ENCODE measurements at regions not wholly inside any gene's neighbourhood (a gene's known extent, or its start where the extent isn't known, plus 50 kb on each side); places are given as distances from the start of the nearest gene placed in this dataset.

DNA sequence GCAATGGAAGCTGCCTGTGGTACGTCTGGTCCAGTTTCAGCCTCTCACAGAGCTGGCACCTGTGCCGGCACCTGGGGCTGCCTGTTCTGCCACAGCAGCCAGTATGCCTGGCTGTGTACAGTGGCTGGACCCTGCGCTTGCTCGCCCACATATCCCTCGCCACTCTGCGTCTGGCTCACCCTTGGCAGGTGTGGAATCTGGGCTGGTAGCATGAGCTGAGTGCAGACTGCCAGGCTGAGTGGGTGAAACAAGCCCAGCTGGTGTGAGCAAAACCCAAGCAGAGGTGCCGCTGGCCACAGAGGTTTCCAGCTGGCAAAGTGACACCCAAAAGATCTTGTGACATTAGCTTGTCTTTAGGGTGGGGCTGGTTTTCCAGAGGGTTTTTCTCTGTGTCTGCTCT is 80.7 kb downstream of the ING1 start:
- no peak for TF ChIP-seq RARB (CRISPR knock-in tag; IDR thresholded peaks at IDR 0.05)
- no peak for TF ChIP-seq TCF4 (CRISPR knock-in tag; IDR thresholded peaks at IDR 0.05; ENCODE audit: borderline replicate concordance)
- TF ChIP-seq SNAI2 (CRISPR knock-in tag; IDR thresholded peaks at IDR 0.05) = no peak
- TF ChIP-seq ZNF8 (CRISPR knock-in tag; IDR thresholded peaks at IDR 0.05) = no peak
- no peak for TF ChIP-seq GLIS3 (CRISPR knock-in tag; IDR thresholded peaks at IDR 0.05)
- TF ChIP-seq, protein P1, sequence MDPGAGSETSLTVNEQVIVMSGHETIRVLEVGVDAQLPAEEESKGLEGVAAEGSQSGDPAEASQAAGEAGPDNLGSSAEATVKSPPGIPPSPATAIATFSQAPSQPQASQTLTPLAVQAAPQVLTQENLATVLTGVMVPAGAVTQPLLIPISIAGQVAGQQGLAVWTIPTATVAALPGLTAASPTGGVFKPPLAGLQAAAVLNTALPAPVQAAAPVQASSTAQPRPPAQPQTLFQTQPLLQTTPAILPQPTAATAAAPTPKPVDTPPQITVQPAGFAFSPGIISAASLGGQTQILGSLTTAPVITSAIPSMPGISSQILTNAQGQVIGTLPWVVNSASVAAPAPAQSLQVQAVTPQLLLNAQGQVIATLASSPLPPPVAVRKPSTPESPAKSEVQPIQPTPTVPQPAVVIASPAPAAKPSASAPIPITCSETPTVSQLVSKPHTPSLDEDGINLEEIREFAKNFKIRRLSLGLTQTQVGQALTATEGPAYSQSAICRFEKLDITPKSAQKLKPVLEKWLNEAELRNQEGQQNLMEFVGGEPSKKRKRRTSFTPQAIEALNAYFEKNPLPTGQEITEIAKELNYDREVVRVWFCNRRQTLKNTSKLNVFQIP (CRISPR knock-in tag; IDR thresholded peaks at IDR 0.05; ENCODE audit: borderline replicate concordance, low read depth) = no peak
- no peak for TF ChIP-seq ZNF565 (CRISPR knock-in tag; conservative IDR thresholded peaks at IDR 0.05; ENCODE audit: low read depth)
- TF ChIP-seq BACH2 (CRISPR knock-in tag; IDR thresholded peaks at IDR 0.05; ENCODE audit: borderline replicate concordance) = no peak
- no peak for TF ChIP-seq ESRRG (CRISPR knock-in tag; IDR thresholded peaks at IDR 0.05)
- TF ChIP-seq TOX (CRISPR knock-in tag; IDR thresholded peaks at IDR 0.05; ENCODE audit: borderline replicate concordance) = no peak
- no peak for TF ChIP-seq ISL1 (CRISPR knock-in tag; IDR thresholded peaks at IDR 0.05)
- TF ChIP-seq PPARA (CRISPR knock-in tag; IDR thresholded peaks at IDR 0.05; ENCODE audit: borderline replicate concordance) = no peak
- TF ChIP-seq ZNF70 (CRISPR knock-in tag; IDR thresholded peaks at IDR 0.05) = no peak
- no peak for TF ChIP-seq OSR1 (CRISPR knock-in tag; IDR thresholded peaks at IDR 0.05)
- TF ChIP-seq, protein P2, sequence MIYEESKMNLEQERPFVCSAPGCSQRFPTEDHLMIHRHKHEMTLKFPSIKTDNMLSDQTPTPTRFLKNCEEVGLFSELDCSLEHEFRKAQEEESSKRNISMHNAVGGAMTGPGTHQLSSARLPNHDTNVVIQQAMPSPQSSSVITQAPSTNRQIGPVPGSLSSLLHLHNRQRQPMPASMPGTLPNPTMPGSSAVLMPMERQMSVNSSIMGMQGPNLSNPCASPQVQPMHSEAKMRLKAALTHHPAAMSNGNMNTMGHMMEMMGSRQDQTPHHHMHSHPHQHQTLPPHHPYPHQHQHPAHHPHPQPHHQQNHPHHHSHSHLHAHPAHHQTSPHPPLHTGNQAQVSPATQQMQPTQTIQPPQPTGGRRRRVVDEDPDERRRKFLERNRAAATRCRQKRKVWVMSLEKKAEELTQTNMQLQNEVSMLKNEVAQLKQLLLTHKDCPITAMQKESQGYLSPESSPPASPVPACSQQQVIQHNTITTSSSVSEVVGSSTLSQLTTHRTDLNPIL (CRISPR knock-in tag; IDR thresholded peaks at IDR 0.05; ENCODE audit: low read depth) = no peak
- TF ChIP-seq ZFP3 (CRISPR knock-in tag; IDR thresholded peaks at IDR 0.05) = no peak
- TF ChIP-seq, protein P3, sequence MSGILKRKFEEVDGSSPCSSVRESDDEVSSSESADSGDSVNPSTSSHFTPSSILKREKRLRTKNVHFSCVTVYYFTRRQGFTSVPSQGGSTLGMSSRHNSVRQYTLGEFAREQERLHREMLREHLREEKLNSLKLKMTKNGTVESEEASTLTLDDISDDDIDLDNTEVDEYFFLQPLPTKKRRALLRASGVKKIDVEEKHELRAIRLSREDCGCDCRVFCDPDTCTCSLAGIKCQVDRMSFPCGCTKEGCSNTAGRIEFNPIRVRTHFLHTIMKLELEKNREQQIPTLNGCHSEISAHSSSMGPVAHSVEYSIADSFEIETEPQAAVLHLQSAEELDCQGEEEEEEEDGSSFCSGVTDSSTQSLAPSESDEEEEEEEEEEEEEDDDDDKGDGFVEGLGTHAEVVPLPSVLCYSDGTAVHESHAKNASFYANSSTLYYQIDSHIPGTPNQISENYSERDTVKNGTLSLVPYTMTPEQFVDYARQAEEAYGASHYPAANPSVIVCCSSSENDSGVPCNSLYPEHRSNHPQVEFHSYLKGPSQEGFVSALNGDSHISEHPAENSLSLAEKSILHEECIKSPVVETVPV (CRISPR knock-in tag; IDR thresholded peaks at IDR 0.05) = no peak
- TF ChIP-seq ARNTL (CRISPR knock-in tag; IDR thresholded peaks at IDR 0.05; ENCODE audit: borderline replicate concordance, low read depth) = no peak
- ATAC-seq = no peak

- TF ChIP-seq, protein P2 (CRISPR knock-in tag; IDR thresholded peaks at IDR 0.05; ENCODE audit: low read depth) = no peak
- TF ChIP-seq SNAI2 (CRISPR knock-in tag; IDR thresholded peaks at IDR 0.05) (no peak), RARB (CRISPR knock-in tag; IDR thresholded peaks at IDR 0.05) (no peak), ZNF8 (CRISPR knock-in tag; IDR thresholded peaks at IDR 0.05) (no peak), ZNF70 (CRISPR knock-in tag; IDR thresholded peaks at IDR 0.05) (no peak), ZFP3 (CRISPR knock-in tag; IDR thresholded peaks at IDR 0.05) (no peak), OSR1 (CRISPR knock-in tag; IDR thresholded peaks at IDR 0.05) (no peak), ZFP30 (CRISPR knock-in tag; IDR thresholded peaks at IDR 0.05) (no peak), PATZ1 (CRISPR knock-in tag; IDR thresholded peaks at IDR 0.05; ENCODE audit: borderline replicate concordance) (no peak), TOX (CRISPR knock-in tag; IDR thresholded peaks at IDR 0.05; ENCODE audit: borderline replicate concordance) (no peak), ESRRG (CRISPR knock-in tag; IDR thresholded peaks at IDR 0.05) (no peak), CSDC2 (CRISPR knock-in tag; IDR thresholded peaks at IDR 0.05) (no peak), ISL1 (CRISPR knock-in tag; IDR thresholded peaks at IDR 0.05) (no peak), ZNF565 (CRISPR knock-in tag; conservative IDR thresholded peaks at IDR 0.05; ENCODE audit: low read depth) (no peak)
- TF ChIP-seq, protein P1 (CRISPR knock-in tag; IDR thresholded peaks at IDR 0.05; ENCODE audit: borderline replicate concordance, low read depth) = no peak
- TF ChIP-seq, protein P3 (CRISPR knock-in tag; IDR thresholded peaks at IDR 0.05) = no peak
- no peak for ATAC-seq
Observed at GRCh38 chr13:110797230-110797877, 83.9 kb downstream of the ING1 start.
